GM15510 (cell line): ENCODE measurements at regions not wholly inside any gene's neighbourhood (a gene's known extent, or its start where the extent isn't known, plus 50 kb on each side); places are given as distances from the start of the nearest gene placed in this dataset.

ENCODE experiments used
- POLR2A ChIP-seq: IDR thresholded peaks from 3 replicates; pipeline ENCODE4 v1.6.1; 2011; ENCODE audit warnings: borderline replicate concordance; ENCODE audit not compliant: insufficient read length; ENCODE audit errors: extremely low read depth

- no peak for TF ChIP-seq POLR2A
Measured at GRCh38 chr5:173758676-173759075, 129.5 kb upstream of the CPEB4 start.

GRCh38 chr5:173759691-173760090 is 128.5 kb upstream of the CPEB4 start:
- no peak for TF ChIP-seq POLR2A

GRCh38 chr5:173760461-173761177 is 127.5 kb upstream of the CPEB4 start:
- TF ChIP-seq POLR2A = no peak

- TF ChIP-seq POLR2A = no peak
Measured at GRCh38 chr5:173761178-173761513, 127.0 kb upstream of the CPEB4 start.

- TF ChIP-seq POLR2A = no peak
Measured at GRCh38 chr5:173762045-173762444, 126.1 kb upstream of the CPEB4 start.

- no peak for TF ChIP-seq POLR2A
Measured at GRCh38 chr5:173762930-173763329, 125.2 kb upstream of the CPEB4 start.

- no peak for TF ChIP-seq POLR2A
Measured at GRCh38 chr5:173763410-173763809, 124.7 kb upstream of the CPEB4 start.

- TF ChIP-seq POLR2A = no peak
Measured at GRCh38 chr5:173764332-173765028, 123.7 kb upstream of the CPEB4 start.

- no peak for TF ChIP-seq POLR2A
Measured at GRCh38 chr5:173765029-173765644, 123.0 kb upstream of the CPEB4 start.

- no peak for TF ChIP-seq POLR2A
Measured at GRCh38 chr5:173765661-173766060, 122.5 kb upstream of the CPEB4 start.

- no peak for TF ChIP-seq POLR2A
Measured at GRCh38 chr5:173767574-173768266, 120.4 kb upstream of the CPEB4 start.

GRCh38 chr5:173768267-173768806 is 119.8 kb upstream of the CPEB4 start:
- no peak for TF ChIP-seq POLR2A

GRCh38 chr5:173768891-173769290 is 119.3 kb upstream of the CPEB4 start:
- TF ChIP-seq POLR2A = no peak

GRCh38 chr5:173770637-173771036 is 117.5 kb upstream of the CPEB4 start:
- TF ChIP-seq POLR2A = no peak
